ENCODE measurements at regions not wholly inside any gene's neighbourhood (a gene's known extent, or its start where the extent isn't known, plus 50 kb on each side); places are given as distances from the start of the nearest gene placed in this dataset.

GRCh38 chr2:172336681-172337080 lies 90.7 kb upstream of the ITGA6 start:
- H3K9me3 ChIP-seq (replicated peaks in 1 of 2; ENCODE audit: control insufficient read depth in 2 of 2, insufficient read depth in 1 of 2, low read depth in 1 of 2, low read length in 2 of 2): no peaks in the 10 kb centered on the region
- H2AFZ ChIP-seq (ENCODE audit: low read length): no peak overlapping the region
- no peak overlapping the region for H3K18ac ChIP-seq (ENCODE audit: low read length)
- no peak overlapping the region for H3K4me2 ChIP-seq (ENCODE audit: insufficient read depth, low read length, poor library complexity, severe bottlenecking)
- no peak for DNase-seq (ENCODE audit: low spot score)
- H2BK5ac ChIP-seq (ENCODE audit: low read length): no peak overlapping the region
- H3K27ac ChIP-seq (replicated peaks; ENCODE audit: low read length): no peak overlapping the region
- H3K36me3 ChIP-seq (replicated peaks in 1 of 2; ENCODE audit: control insufficient read depth in 2 of 2, insufficient read depth in 2 of 2, low read length in 2 of 2): no peaks in the 10 kb centered on the region
- H3K79me1 ChIP-seq (ENCODE audit: low read depth, low read length): no peaks in the 10 kb centered on the region
- H3K14ac ChIP-seq (ENCODE audit: low read length): no peak overlapping the region
- H3K9ac ChIP-seq (ENCODE audit: low read depth, low read length, poor library complexity): no peak overlapping the region
- no peak overlapping the region for H2BK15ac ChIP-seq (ENCODE audit: low read length)
- no peak overlapping the region for H2BK12ac ChIP-seq (ENCODE audit: low read length)
- H4K8ac ChIP-seq (ENCODE audit: low read depth, low read length): no peak overlapping the region
- H3K4me3 ChIP-seq (ENCODE audit: low read length in 2 of 2): no peak overlapping the region
- H3K4me1 ChIP-seq (ENCODE audit: control insufficient read depth in 2 of 2, insufficient read depth in 1 of 2, low read depth in 1 of 2, low read length in 2 of 2): peaks cover 4 to 10% of the 10 kb centered on the region in 2 donors
- no peak overlapping the region for H2AK5ac ChIP-seq (ENCODE audit: low read depth, low read length)
- no peak overlapping the region for H4K91ac ChIP-seq (ENCODE audit: low read depth, low read length, poor library complexity)
- WGBS, 2 donors (ENCODE audit: extremely low coverage in 2 of 2, insufficient read length in 2 of 2, insufficient replicate concordance in 1 of 2): no CpG with 5 or more reads among the region's 2 CpGs
- no peak overlapping the region for H3K23ac ChIP-seq (ENCODE audit: low read depth, low read length, poor library complexity)
- H3K27me3 ChIP-seq (ENCODE audit: control insufficient read depth in 3 of 3, insufficient read depth in 3 of 3, low read depth in 1 of 3, low read length in 3 of 3): peaks cover 0 to 7% (median 0%) of the 10 kb centered on the region in 3 experiments
- no peak overlapping the region for H3K4ac ChIP-seq (ENCODE audit: low read length)
- no peak overlapping the region for H2BK120ac ChIP-seq (ENCODE audit: low read depth, low read length)

GRCh38 chr2:172339371-172340010 lies 87.9 kb upstream of the ITGA6 start:
- Histone ChIP-seq H4K8ac (ENCODE audit: low read depth, low read length) (no peak overlapping the region), H3K4me3 (ENCODE audit: low read length in 2 of 2) (no peak overlapping the region), H3K4me2 (ENCODE audit: insufficient read depth, low read length, poor library complexity, severe bottlenecking) (no peak overlapping the region), H3K27ac (replicated peaks; ENCODE audit: low read length) (no peak overlapping the region), H3K18ac (ENCODE audit: low read length) (no peak overlapping the region), H3K4ac (ENCODE audit: low read length) (no peak overlapping the region), H3K4me1 (ENCODE audit: control insufficient read depth in 2 of 2, insufficient read depth in 1 of 2, low read depth in 1 of 2, low read length in 2 of 2) (peaks cover 4 to 10% of the 10 kb centered on the region in 2 donors), H2AFZ (ENCODE audit: low read length) (peak overlapping the region; percentile 65), H3K27me3 (ENCODE audit: control insufficient read depth in 3 of 3, insufficient read depth in 3 of 3, low read depth in 1 of 3, low read length in 3 of 3) (peaks cover 0 to 7% (median 0%) of the 10 kb centered on the region in 3 experiments), H3K23ac (ENCODE audit: low read depth, low read length, poor library complexity) (no peak overlapping the region), H2BK120ac (ENCODE audit: low read depth, low read length) (no peak overlapping the region), H2BK5ac (ENCODE audit: low read length) (no peak overlapping the region), H3K14ac (ENCODE audit: low read length) (no peak overlapping the region), H2AK5ac (ENCODE audit: low read depth, low read length) (no peak overlapping the region), H4K91ac (ENCODE audit: low read depth, low read length, poor library complexity) (no peak overlapping the region), H3K79me1 (ENCODE audit: low read depth, low read length) (no peaks in the 10 kb centered on the region), H2BK15ac (ENCODE audit: low read length) (no peak overlapping the region), H3K9ac (ENCODE audit: low read depth, low read length, poor library complexity) (no peak overlapping the region), H2BK12ac (ENCODE audit: low read length) (no peak overlapping the region), H3K36me3 (replicated peaks in 1 of 2; ENCODE audit: control insufficient read depth in 2 of 2, insufficient read depth in 2 of 2, low read length in 2 of 2) (no peaks in the 10 kb centered on the region), H3K9me3 (replicated peaks in 1 of 2; ENCODE audit: control insufficient read depth in 2 of 2, insufficient read depth in 1 of 2, low read depth in 1 of 2, low read length in 2 of 2) (peaks cover 3 to 6% of the 10 kb centered on the region in 2 donors)
- no peak for DNase-seq (ENCODE audit: low spot score)
- WGBS, 2 donors (ENCODE audit: extremely low coverage in 2 of 2, insufficient read length in 2 of 2, insufficient replicate concordance in 1 of 2): no CpG with 5 or more reads among the region's 6 CpGs

GRCh38 chr2:172340394-172340793 lies 87.0 kb upstream of the ITGA6 start:
- no peak overlapping the region for H3K27ac ChIP-seq (replicated peaks; ENCODE audit: low read length)
- no peak overlapping the region for H3K4ac ChIP-seq (ENCODE audit: low read length)
- no peak overlapping the region for H3K4me2 ChIP-seq (ENCODE audit: insufficient read depth, low read length, poor library complexity, severe bottlenecking)
- H2BK120ac ChIP-seq (ENCODE audit: low read depth, low read length): no peak overlapping the region
- no peak overlapping the region for H4K91ac ChIP-seq (ENCODE audit: low read depth, low read length, poor library complexity)
- H3K36me3 ChIP-seq (replicated peaks in 1 of 2; ENCODE audit: control insufficient read depth in 2 of 2, insufficient read depth in 2 of 2, low read length in 2 of 2): no peaks in the 10 kb centered on the region
- no peak overlapping the region for H3K9ac ChIP-seq (ENCODE audit: low read depth, low read length, poor library complexity)
- H3K27me3 ChIP-seq (ENCODE audit: control insufficient read depth in 3 of 3, insufficient read depth in 3 of 3, low read depth in 1 of 3, low read length in 3 of 3): peaks cover 0 to 7% (median 0%) of the 10 kb centered on the region in 3 experiments
- H3K9me3 ChIP-seq (replicated peaks in 1 of 2; ENCODE audit: control insufficient read depth in 2 of 2, insufficient read depth in 1 of 2, low read depth in 1 of 2, low read length in 2 of 2): peaks cover 3 to 7% of the 10 kb centered on the region in 2 donors
- no peak overlapping the region for H2AK5ac ChIP-seq (ENCODE audit: low read depth, low read length)
- no peaks in the 10 kb centered on the region for H3K79me1 ChIP-seq (ENCODE audit: low read depth, low read length)
- no peak overlapping the region for H3K18ac ChIP-seq (ENCODE audit: low read length)
- H2BK15ac ChIP-seq (ENCODE audit: low read length): no peak overlapping the region
- H2BK5ac ChIP-seq (ENCODE audit: low read length): no peak overlapping the region
- no peak overlapping the region for H2AFZ ChIP-seq (ENCODE audit: low read length)
- H2BK12ac ChIP-seq (ENCODE audit: low read length): no peak overlapping the region
- no peak overlapping the region for H4K8ac ChIP-seq (ENCODE audit: low read depth, low read length)
- no peak for DNase-seq (ENCODE audit: low spot score)
- no peak overlapping the region for H3K4me3 ChIP-seq (ENCODE audit: low read length in 2 of 2)
- no peak overlapping the region for H3K14ac ChIP-seq (ENCODE audit: low read length)
- no peak overlapping the region for H3K23ac ChIP-seq (ENCODE audit: low read depth, low read length, poor library complexity)
- H3K4me1 ChIP-seq (ENCODE audit: control insufficient read depth in 2 of 2, insufficient read depth in 1 of 2, low read depth in 1 of 2, low read length in 2 of 2): peaks cover 4 to 10% of the 10 kb centered on the region in 2 donors
- no CpG with 5 or more reads among the region's 4 CpGs for WGBS, 2 donors (ENCODE audit: extremely low coverage in 2 of 2, insufficient read length in 2 of 2, insufficient replicate concordance in 1 of 2)

GRCh38 chr2:172342078-172342477 lies 85.3 kb upstream of the ITGA6 start:
- H3K9ac ChIP-seq (ENCODE audit: low read depth, low read length, poor library complexity): no peak overlapping the region
- no peak overlapping the region for H3K23ac ChIP-seq (ENCODE audit: low read depth, low read length, poor library complexity)
- H2BK120ac ChIP-seq (ENCODE audit: low read depth, low read length): no peak overlapping the region
- no peak overlapping the region for H3K27ac ChIP-seq (replicated peaks; ENCODE audit: low read length)
- no peak for DNase-seq (ENCODE audit: low spot score)
- no peak overlapping the region for H4K8ac ChIP-seq (ENCODE audit: low read depth, low read length)
- H4K91ac ChIP-seq (ENCODE audit: low read depth, low read length, poor library complexity): no peak overlapping the region
- H2AFZ ChIP-seq (ENCODE audit: low read length): no peak overlapping the region
- peaks cover 0 to 7% (median 0%) of the 10 kb centered on the region in 3 experiments for H3K27me3 ChIP-seq (ENCODE audit: control insufficient read depth in 3 of 3, insufficient read depth in 3 of 3, low read depth in 1 of 3, low read length in 3 of 3)
- no peak overlapping the region for H2BK15ac ChIP-seq (ENCODE audit: low read length)
- no peak overlapping the region for H3K4ac ChIP-seq (ENCODE audit: low read length)
- no peak overlapping the region for H2AK5ac ChIP-seq (ENCODE audit: low read depth, low read length)
- H2BK5ac ChIP-seq (ENCODE audit: low read length): no peak overlapping the region
- H3K4me1 ChIP-seq (ENCODE audit: control insufficient read depth in 2 of 2, insufficient read depth in 1 of 2, low read depth in 1 of 2, low read length in 2 of 2): peaks cover 4 to 10% of the 10 kb centered on the region in 2 donors
- no CpG with 5 or more reads among the region's 3 CpGs for WGBS, 2 donors (ENCODE audit: extremely low coverage in 2 of 2, insufficient read length in 2 of 2, insufficient replicate concordance in 1 of 2)
- peaks cover 3 to 10% of the 10 kb centered on the region in 2 donors for H3K9me3 ChIP-seq (replicated peaks in 1 of 2; ENCODE audit: control insufficient read depth in 2 of 2, insufficient read depth in 1 of 2, low read depth in 1 of 2, low read length in 2 of 2)
- no peak overlapping the region for H3K14ac ChIP-seq (ENCODE audit: low read length)
- H3K79me1 ChIP-seq (ENCODE audit: low read depth, low read length): no peaks in the 10 kb centered on the region
- H3K4me3 ChIP-seq (ENCODE audit: low read length in 2 of 2): no peak overlapping the region
- H3K4me2 ChIP-seq (ENCODE audit: insufficient read depth, low read length, poor library complexity, severe bottlenecking): no peak overlapping the region
- H3K36me3 ChIP-seq (replicated peaks in 1 of 2; ENCODE audit: control insufficient read depth in 2 of 2, insufficient read depth in 2 of 2, low read length in 2 of 2): no peaks in the 10 kb centered on the region
- no peak overlapping the region for H3K18ac ChIP-seq (ENCODE audit: low read length)
- H2BK12ac ChIP-seq (ENCODE audit: low read length): no peak overlapping the region
